Calu3 (cell line): ENCODE measurements at regions not wholly inside any gene's neighbourhood (a gene's known extent, or its start where the extent isn't known, plus 50 kb on each side); places are given as distances from the start of the nearest gene placed in this dataset.

Experiments used
- BruUV-seq: library from RNA; stranded (reverse); fragments of 400-500 nt; replicated peaks from 2 replicates; lab custom pipeline; 2021; lab: Mats Ljungman, UMichigan
- CTCF ChIA-PET: fragments of 300-600 bp; sonication (Branson Sonifier 250); formaldehyde crosslinking; loops from one replicate; lab custom pipeline; 2022; ENCODE audit warnings: antibody characterized with exemption; lab: Charles Lee
- DNase-seq: peaks from one replicate; pipeline ENCODE4 v3.0.0; 2022
- H3K27ac Mint-ChIP-seq: one replicate; pipeline ENCODE4 v1.8.0; 2022; ENCODE audit warnings: mixed read lengths; ENCODE audit not compliant: unreplicated experiment
- H3K27me3 Mint-ChIP-seq: one replicate; pipeline ENCODE4 v1.8.0; 2022; ENCODE audit warnings: mixed read lengths; ENCODE audit not compliant: unreplicated experiment
- H3K36me3 Mint-ChIP-seq: one replicate; pipeline ENCODE4 v1.8.0; 2022; ENCODE audit warnings: mild to moderate bottlenecking, moderate library complexity, mixed read lengths; ENCODE audit not compliant: insufficient read depth, unreplicated experiment
- H3K4me1 Mint-ChIP-seq: one replicate; pipeline ENCODE4 v1.8.0; 2022; ENCODE audit warnings: mild to moderate bottlenecking, low read depth, mixed read lengths; ENCODE audit not compliant: unreplicated experiment
- H3K4me3 Mint-ChIP-seq: one replicate; pipeline ENCODE4 v1.8.0; 2022; ENCODE audit warnings: mild to moderate bottlenecking, low read depth, moderate library complexity, mixed read lengths; ENCODE audit not compliant: unreplicated experiment
- H3K9me3 Mint-ChIP-seq: one replicate; pipeline ENCODE4 v1.8.0; 2022; ENCODE audit warnings: low read depth, mixed read lengths; ENCODE audit not compliant: unreplicated experiment
- CTCF ChIP-seq: fragments of 200-600 bp; IDR thresholded peaks from one replicate; pipeline ENCODE4 v1.8.0; 2022; ENCODE audit warnings: antibody characterized with exemption; ENCODE audit not compliant: unreplicated experiment
- intact Hi-C: fragments of 100-400 bp; cut with micrococcal nuclease; formaldehyde crosslinking; loops from one replicate; pipeline ENCODE4 v1.10.0; 2022; ENCODE audit not compliant: unreplicated experiment

- CTCF ChIA-PET, result no interaction called here
- intact Hi-C loops, result loop anchor here (10.0 kb wide), 1 partner anchor 103 kb away; the partner anchor contains the start of gene AGAP1
Measured at GRCh38 chr2:235391921-235392615, 101.8 kb upstream of the AGAP1 start.

GRCh38 chr2:235394278-235394828 is 99.5 kb upstream of the AGAP1 start:
- CTCF ChIA-PET, result interaction anchor here (0.5 kb wide), 1 partner anchor 187 kb away, joined by 5 read pairs; no protein-coding TSS in a partner anchor
- Mint-ChIP-seq H3K9me3 (peaks cover 4% of the 10 kb centered on the region), H3K4me1 (peaks cover 42% of the 10 kb centered on the region), H3K27me3 (no peaks in the 10 kb centered on the region), H3K27ac (peak overlapping the region; percentile 90), H3K36me3 (peaks cover 9% of the 10 kb centered on the region), H3K4me3 (peak overlapping the region; percentile 48)
- BruUV-seq, result no TSS peak
- peak; percentile 52 for DNase-seq
- no peak for TF ChIP-seq CTCF
- intact Hi-C loops, result loop anchor here (10.0 kb wide), 1 partner anchor 100 kb away; the partner anchor contains the start of gene AGAP1

More at GRCh38 chr2:235391921-235392615, 101.8 kb upstream of the AGAP1 start:
- peaks cover 9% of the 10 kb centered on the region for H3K36me3 Mint-ChIP-seq
- no TSS peak for BruUV-seq
- no peak for DNase-seq
- peaks cover 42% of the 10 kb centered on the region for H3K4me1 Mint-ChIP-seq
- peaks cover 2% of the 10 kb centered on the region for H3K9me3 Mint-ChIP-seq
- no peak for TF ChIP-seq CTCF
- H3K27me3 Mint-ChIP-seq, result peaks cover 3% of the 10 kb centered on the region
- H3K4me3 Mint-ChIP-seq, result no peak overlapping the region
- H3K27ac Mint-ChIP-seq, result no peak overlapping the region

GRCh38 chr2:235396071-235396846 is 97.6 kb upstream of the AGAP1 start:
- no peak for TF ChIP-seq CTCF
- H3K27ac Mint-ChIP-seq, result peak overlapping the region; percentile 48
- CTCF ChIA-PET, result interaction anchor here (0.7 kb wide), 1 partner anchor 124 kb away, joined by 5 read pairs; no protein-coding TSS in a partner anchor
- H3K36me3 Mint-ChIP-seq, result peaks cover 9% of the 10 kb centered on the region
- no peaks in the 10 kb centered on the region for H3K27me3 Mint-ChIP-seq
- peaks cover 9% of the 10 kb centered on the region for H3K9me3 Mint-ChIP-seq
- H3K4me1 Mint-ChIP-seq, result peaks cover 28% of the 10 kb centered on the region
- no peak for DNase-seq
- no TSS peak for BruUV-seq
- intact Hi-C loops, result loop anchor here (10.0 kb wide), 1 partner anchor 99 kb away; the partner anchor contains the start of gene AGAP1
- no peak overlapping the region for H3K4me3 Mint-ChIP-seq

GRCh38 chr2:235398321-235398720 is 95.5 kb upstream of the AGAP1 start:
- Mint-ChIP-seq H3K36me3 (peaks cover 9% of the 10 kb centered on the region), H3K27ac (no peak overlapping the region), H3K4me1 (peaks cover 45% of the 10 kb centered on the region), H3K9me3 (peaks cover 9% of the 10 kb centered on the region), H3K27me3 (no peaks in the 10 kb centered on the region), H3K4me3 (no peak overlapping the region)
- TF ChIP-seq CTCF, result no peak
- BruUV-seq, result no TSS peak
- intact Hi-C loops, result loop anchor here (10.0 kb wide), 1 partner anchor 96 kb away; the partner anchor contains the start of gene AGAP1
- CTCF ChIA-PET, result no interaction called here
- DNase-seq, result no peak
